GM06990 (cell line): ENCODE measurements at regions not wholly inside any gene's neighbourhood (a gene's known extent, or its start where the extent isn't known, plus 50 kb on each side); places are given as distances from the start of the nearest gene placed in this dataset.

Experiments
- DNase-seq: peaks from one replicate; pipeline ENCODE4 v3.0.0-alpha.2; 2011; ENCODE audit not compliant: insufficient read length; ENCODE audit errors: extremely low read depth
- H3K27me3 ChIP-seq: replicated peaks from 2 replicates; pipeline ENCODE4 v1.6.0; 2011; ENCODE audit warnings: low read length; ENCODE audit not compliant: control insufficient read depth, insufficient read depth
- H3K36me3 ChIP-seq: 2 replicates; pipeline ENCODE4 v1.5.1; 2011; ENCODE audit warnings: low read length; ENCODE audit not compliant: control insufficient read depth, insufficient read depth
- H3K4me3 ChIP-seq: replicated peaks from 2 replicates; pipeline ENCODE4 v1.5.1; 2011; ENCODE audit warnings: low read depth, mild to moderate bottlenecking, control low read depth, low read length
- TF ChIP-seq, protein P1 (sequence below): IDR thresholded peaks from 2 replicates; pipeline ENCODE4 v1.5.1; 2011; ENCODE audit warnings: low read length, control low read depth, mild to moderate bottlenecking, inconsistent platforms; ENCODE audit not compliant: insufficient read depth, poor library complexity, severe bottlenecking

GRCh38 chr5:105030153-105030552 lies 1467.6 kb upstream of the NUDT12 start:
- TF ChIP-seq, protein P1, sequence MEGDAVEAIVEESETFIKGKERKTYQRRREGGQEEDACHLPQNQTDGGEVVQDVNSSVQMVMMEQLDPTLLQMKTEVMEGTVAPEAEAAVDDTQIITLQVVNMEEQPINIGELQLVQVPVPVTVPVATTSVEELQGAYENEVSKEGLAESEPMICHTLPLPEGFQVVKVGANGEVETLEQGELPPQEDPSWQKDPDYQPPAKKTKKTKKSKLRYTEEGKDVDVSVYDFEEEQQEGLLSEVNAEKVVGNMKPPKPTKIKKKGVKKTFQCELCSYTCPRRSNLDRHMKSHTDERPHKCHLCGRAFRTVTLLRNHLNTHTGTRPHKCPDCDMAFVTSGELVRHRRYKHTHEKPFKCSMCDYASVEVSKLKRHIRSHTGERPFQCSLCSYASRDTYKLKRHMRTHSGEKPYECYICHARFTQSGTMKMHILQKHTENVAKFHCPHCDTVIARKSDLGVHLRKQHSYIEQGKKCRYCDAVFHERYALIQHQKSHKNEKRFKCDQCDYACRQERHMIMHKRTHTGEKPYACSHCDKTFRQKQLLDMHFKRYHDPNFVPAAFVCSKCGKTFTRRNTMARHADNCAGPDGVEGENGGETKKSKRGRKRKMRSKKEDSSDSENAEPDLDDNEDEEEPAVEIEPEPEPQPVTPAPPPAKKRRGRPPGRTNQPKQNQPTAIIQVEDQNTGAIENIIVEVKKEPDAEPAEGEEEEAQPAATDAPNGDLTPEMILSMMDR: no peak
- no peaks in the 10 kb centered on the region for H3K27me3 ChIP-seq
- DNase-seq: no peak

GRCh38 chr5:105015098-105015497 lies 1452.5 kb upstream of the NUDT12 start:
- DNase-seq: no peak
- Histone ChIP-seq H3K36me3 (no peaks in the 10 kb centered on the region), H3K4me3 (no peak overlapping the region), H3K27me3 (no peaks in the 10 kb centered on the region)
- TF ChIP-seq, protein P1: no peak

More at GRCh38 chr5:105030153-105030552, 1467.6 kb upstream of the NUDT12 start:
- Histone ChIP-seq H3K4me3 (no peak overlapping the region), H3K36me3 (no peaks in the 10 kb centered on the region)

- DNase-seq: no peak
Observed at GRCh38 chr5:104998572-104998971, 1436.0 kb upstream of the NUDT12 start.

GRCh38 chr5:104998169-104998568 lies 1435.6 kb upstream of the NUDT12 start:
- Histone ChIP-seq H3K36me3 (no peaks in the 10 kb centered on the region), H3K27me3 (no peaks in the 10 kb centered on the region), H3K4me3 (no peak overlapping the region)
- no peak for DNase-seq
- TF ChIP-seq, protein P1: no peak

More at GRCh38 chr5:104998572-104998971, 1436.0 kb upstream of the NUDT12 start:
- H3K36me3 ChIP-seq: no peaks in the 10 kb centered on the region
- TF ChIP-seq, protein P1: no peak
- H3K4me3 ChIP-seq: no peak overlapping the region
- H3K27me3 ChIP-seq: no peaks in the 10 kb centered on the region

- Histone ChIP-seq H3K36me3 (no peaks in the 10 kb centered on the region), H3K27me3 (no peaks in the 10 kb centered on the region), H3K4me3 (no peak overlapping the region)
- TF ChIP-seq, protein P1: no peak
- DNase-seq: no peak
Observed at GRCh38 chr5:104987074-104987473, 1424.5 kb upstream of the NUDT12 start.

DNA sequence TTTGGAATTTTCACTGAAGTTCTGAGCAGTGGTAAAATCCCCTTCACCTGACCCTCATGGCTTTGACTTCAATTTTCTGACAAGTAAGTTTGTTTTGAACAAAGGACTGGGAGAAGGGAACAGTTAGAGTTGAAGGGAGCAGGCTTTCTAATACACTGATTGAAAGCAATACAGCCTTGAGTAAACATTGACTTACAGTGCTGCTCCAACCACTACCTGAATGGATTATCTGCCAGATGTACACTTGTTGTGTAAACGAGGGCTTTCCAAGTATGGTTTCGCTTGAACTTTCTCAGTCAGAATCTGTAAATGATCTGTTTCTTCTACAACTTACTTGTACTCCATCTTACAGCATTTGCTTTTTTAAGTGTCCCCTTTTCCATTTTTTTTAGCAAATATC lies 1414.9 kb upstream of the NUDT12 start:
- Histone ChIP-seq H3K27me3 (no peaks in the 10 kb centered on the region), H3K4me3 (no peak overlapping the region), H3K36me3 (no peaks in the 10 kb centered on the region)
- TF ChIP-seq, protein P1: no peak
- DNase-seq: no peak
